ENCODE measurements at regions not wholly inside any gene's neighbourhood (a gene's known extent, or its start where the extent isn't known, plus 50 kb on each side); places are given as distances from the start of the nearest gene placed in this dataset.

DNA sequence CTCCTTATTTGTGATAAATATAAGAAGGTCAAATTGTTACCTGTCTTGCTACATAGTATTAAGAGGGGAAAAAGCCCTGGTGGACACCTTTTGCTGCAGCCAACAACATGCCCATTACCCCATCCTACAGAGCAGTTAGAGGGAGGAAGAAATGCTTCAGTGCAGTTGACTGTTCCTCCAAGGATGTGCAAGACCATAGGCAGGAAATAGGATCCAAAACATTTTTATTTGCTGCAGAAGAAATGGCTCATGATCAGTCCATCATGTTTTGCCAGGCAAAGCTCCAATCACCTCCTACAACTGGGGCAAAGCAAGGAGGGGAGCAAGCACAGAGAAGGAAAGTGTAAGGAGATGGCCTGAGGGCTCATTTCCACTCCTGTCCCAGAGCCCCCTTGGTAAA, 399.1 kb upstream of the PIK3R1 start:
- H3K9me2 ChIP-seq (ENCODE audit: insufficient read depth): no peaks in the 10 kb centered on the region
- H2AFZ ChIP-seq: no peak overlapping the region
- BruUV-seq (replicated peaks): no TSS peak
- H3F3A ChIP-seq (ENCODE audit: insufficient read depth, low read depth): no peaks in the 10 kb centered on the region
- no peak overlapping the region for H3K4me3 ChIP-seq
- no peaks in the 10 kb centered on the region for H3K4me1 ChIP-seq (replicated peaks; ENCODE audit: insufficient read depth)
- ChIA-PET POLR2A (ENCODE audit: unreplicated experiment) (no interaction called here), CTCF (no interaction called here)
- TF ChIP-seq EZH2 (IDR thresholded peaks at IDR 0.05; ENCODE audit: low read depth): no peak
- intact Hi-C loops (cut with micrococcal nuclease; ENCODE audit: unreplicated experiment): no loop called here
- H4K20me1 ChIP-seq (ENCODE audit: insufficient read depth): no peaks in the 10 kb centered on the region
- no peaks in the 10 kb centered on the region for H3K36me3 ChIP-seq (ENCODE audit: low read depth)
- no peak overlapping the region for H3K27ac ChIP-seq
- no peaks in the 10 kb centered on the region for H3K79me2 ChIP-seq (ENCODE audit: low read depth)
- no peak overlapping the region for H3K4me2 ChIP-seq
- no peaks in the 10 kb centered on the region for H3K9me3 ChIP-seq (ENCODE audit: insufficient read depth, low read depth)
- no peaks in the 10 kb centered on the region for H3K27me3 ChIP-seq (ENCODE audit: insufficient read depth, low read depth)
- DNase-seq: no peak

DNA sequence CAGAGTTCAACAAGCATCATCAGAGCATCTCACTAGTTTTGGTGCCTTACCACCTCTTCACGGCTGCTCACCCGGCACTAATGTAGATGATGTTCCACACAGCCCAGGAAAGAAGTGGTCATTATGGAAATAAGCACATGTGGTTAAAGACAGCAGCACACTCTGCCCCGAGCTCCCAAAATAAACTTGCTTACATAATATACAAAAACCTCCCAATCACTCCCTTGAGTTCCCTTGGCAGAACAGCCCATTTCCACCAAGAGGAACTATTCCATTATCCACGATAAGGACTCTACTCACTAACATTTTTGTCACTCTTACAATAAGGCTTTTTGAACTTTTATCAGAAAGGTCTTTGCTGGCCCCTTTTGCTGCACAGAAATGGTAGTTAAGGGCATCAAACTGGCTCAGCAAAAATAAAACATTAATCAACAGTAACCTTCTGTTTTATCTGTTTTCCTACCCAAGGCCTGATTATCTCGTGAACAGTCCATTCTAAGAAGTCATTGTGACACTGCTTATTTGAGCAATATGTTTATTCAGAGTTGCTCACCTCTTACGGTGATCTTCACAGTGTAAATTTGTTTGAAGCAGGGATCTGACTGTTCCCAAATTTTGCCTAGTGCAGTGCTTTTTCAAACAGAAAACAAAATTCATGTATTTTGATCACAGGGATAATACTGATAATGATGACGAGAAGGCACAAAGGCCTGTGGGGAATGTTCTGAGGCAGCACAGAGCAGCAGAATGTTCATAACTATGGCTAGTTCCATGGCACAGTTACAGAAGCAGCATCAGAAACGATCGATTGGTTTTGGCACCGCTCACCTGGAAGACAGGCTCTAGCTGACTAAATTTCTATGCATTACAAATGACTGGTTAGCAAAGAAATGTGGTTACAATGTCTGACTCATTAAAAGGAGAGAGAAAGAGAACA, 399.8 kb upstream of the PIK3R1 start:
- H2AFZ ChIP-seq: no peak overlapping the region
- no peaks in the 10 kb centered on the region for H3K27me3 ChIP-seq (ENCODE audit: insufficient read depth, low read depth)
- H4K20me1 ChIP-seq (ENCODE audit: insufficient read depth): no peaks in the 10 kb centered on the region
- ChIA-PET CTCF (no interaction called here), POLR2A (ENCODE audit: unreplicated experiment) (no interaction called here)
- no peaks in the 10 kb centered on the region for H3K9me3 ChIP-seq (ENCODE audit: insufficient read depth, low read depth)
- BruUV-seq (replicated peaks): no TSS peak
- H3K4me1 ChIP-seq (replicated peaks; ENCODE audit: insufficient read depth): no peaks in the 10 kb centered on the region
- DNase-seq: peak in 1 of 2 experiments; percentile 43
- no peak for TF ChIP-seq EZH2 (IDR thresholded peaks at IDR 0.05; ENCODE audit: low read depth)
- TF ChIP-seq, protein P1, sequence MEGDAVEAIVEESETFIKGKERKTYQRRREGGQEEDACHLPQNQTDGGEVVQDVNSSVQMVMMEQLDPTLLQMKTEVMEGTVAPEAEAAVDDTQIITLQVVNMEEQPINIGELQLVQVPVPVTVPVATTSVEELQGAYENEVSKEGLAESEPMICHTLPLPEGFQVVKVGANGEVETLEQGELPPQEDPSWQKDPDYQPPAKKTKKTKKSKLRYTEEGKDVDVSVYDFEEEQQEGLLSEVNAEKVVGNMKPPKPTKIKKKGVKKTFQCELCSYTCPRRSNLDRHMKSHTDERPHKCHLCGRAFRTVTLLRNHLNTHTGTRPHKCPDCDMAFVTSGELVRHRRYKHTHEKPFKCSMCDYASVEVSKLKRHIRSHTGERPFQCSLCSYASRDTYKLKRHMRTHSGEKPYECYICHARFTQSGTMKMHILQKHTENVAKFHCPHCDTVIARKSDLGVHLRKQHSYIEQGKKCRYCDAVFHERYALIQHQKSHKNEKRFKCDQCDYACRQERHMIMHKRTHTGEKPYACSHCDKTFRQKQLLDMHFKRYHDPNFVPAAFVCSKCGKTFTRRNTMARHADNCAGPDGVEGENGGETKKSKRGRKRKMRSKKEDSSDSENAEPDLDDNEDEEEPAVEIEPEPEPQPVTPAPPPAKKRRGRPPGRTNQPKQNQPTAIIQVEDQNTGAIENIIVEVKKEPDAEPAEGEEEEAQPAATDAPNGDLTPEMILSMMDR (conservative IDR thresholded peaks at IDR 0.05): no peak
- no peak overlapping the region for H3K4me2 ChIP-seq
- intact Hi-C loops (cut with micrococcal nuclease; ENCODE audit: unreplicated experiment): no loop called here
- no peak overlapping the region for H3K27ac ChIP-seq
- H3K4me3 ChIP-seq: no peak overlapping the region
- no peaks in the 10 kb centered on the region for H3K9me2 ChIP-seq (ENCODE audit: insufficient read depth)
- no peaks in the 10 kb centered on the region for H3K79me2 ChIP-seq (ENCODE audit: low read depth)
- H3F3A ChIP-seq (ENCODE audit: insufficient read depth, low read depth): no peaks in the 10 kb centered on the region
- no peaks in the 10 kb centered on the region for H3K36me3 ChIP-seq (ENCODE audit: low read depth)

DNA sequence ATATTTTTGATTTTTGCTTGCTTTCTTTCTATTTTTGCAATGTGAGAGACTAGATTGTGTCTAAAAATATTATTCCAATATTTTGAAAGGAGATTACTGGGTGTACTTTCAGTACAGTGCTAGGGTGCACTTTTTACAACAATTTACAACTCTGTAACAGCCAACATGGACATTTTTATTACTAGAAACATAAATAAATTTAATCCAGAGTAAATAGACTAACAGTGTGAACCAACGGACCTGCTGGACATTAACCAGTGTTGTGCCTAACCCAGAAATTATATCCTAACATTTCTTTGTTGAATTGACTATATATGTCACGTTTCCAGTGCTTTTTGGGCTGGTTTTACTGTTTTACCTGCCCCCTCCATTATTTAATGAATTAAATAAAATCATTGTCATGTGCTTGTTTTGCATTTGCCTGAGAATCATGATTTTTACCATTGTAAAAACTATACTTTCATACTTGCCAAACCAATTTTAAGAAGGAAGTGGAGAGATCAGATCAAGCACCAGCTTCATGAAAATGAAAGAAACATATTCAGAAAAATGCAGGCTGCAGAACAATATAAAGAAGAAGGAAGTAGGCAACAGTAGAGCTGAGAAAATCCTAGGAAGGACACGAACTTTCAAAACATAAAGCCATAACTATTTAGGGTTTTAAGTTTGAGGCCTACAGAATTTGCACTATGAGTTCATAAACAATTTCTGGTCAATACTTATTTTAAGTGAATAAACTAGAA, 400.8 kb upstream of the PIK3R1 start:
- Histone ChIP-seq H3K27ac (no peak overlapping the region), H3K9me3 (ENCODE audit: insufficient read depth, low read depth) (no peaks in the 10 kb centered on the region), H3F3A (ENCODE audit: insufficient read depth, low read depth) (no peaks in the 10 kb centered on the region), H3K9me2 (ENCODE audit: insufficient read depth) (no peaks in the 10 kb centered on the region), H4K20me1 (ENCODE audit: insufficient read depth) (no peaks in the 10 kb centered on the region), H3K4me2 (no peak overlapping the region), H3K79me2 (ENCODE audit: low read depth) (no peaks in the 10 kb centered on the region), H3K27me3 (ENCODE audit: insufficient read depth, low read depth) (no peaks in the 10 kb centered on the region), H3K4me1 (replicated peaks; ENCODE audit: insufficient read depth) (no peaks in the 10 kb centered on the region), H3K4me3 (no peak overlapping the region), H2AFZ (no peak overlapping the region), H3K36me3 (ENCODE audit: low read depth) (no peaks in the 10 kb centered on the region)
- TF ChIP-seq EZH2 (IDR thresholded peaks at IDR 0.05; ENCODE audit: low read depth): no peak
- TF ChIP-seq, protein P1 (conservative IDR thresholded peaks at IDR 0.05): no peak
- intact Hi-C loops (cut with micrococcal nuclease; ENCODE audit: unreplicated experiment): no loop called here
- ChIA-PET POLR2A (ENCODE audit: unreplicated experiment) (no interaction called here), CTCF (no interaction called here)
- BruUV-seq (replicated peaks): no TSS peak
- DNase-seq: no peak
